HG02970 (cell line): ENCODE measurements at regions not wholly inside any gene's neighbourhood (a gene's known extent, or its start where the extent isn't known, plus 50 kb on each side); places are given as distances from the start of the nearest gene placed in this dataset.
"Not testable (repeated sequence)": the region's sequence is repeated elsewhere in the genome, so short reads cannot be mapped to it uniquely, and the experiment has no call there.

ENCODE experiments used
- ATAC-seq: cut with Tn5 transposase; IDR thresholded peaks from one replicate; pipeline ENCODE4 v1.9.1; 2021; ENCODE audit warnings: mild to moderate bottlenecking, moderate library complexity, moderate number of reproducible peaks; ENCODE audit not compliant: unreplicated experiment, low FRiP score

- not testable (repeated sequence) for ATAC-seq
These were observed 260.1 kb downstream of the MEF2C start for GRCh38 chr5:88622890-88623289.

- ATAC-seq: not testable (repeated sequence)
These were observed 267.2 kb downstream of the MEF2C start for GRCh38 chr5:88615767-88616166.

DNA sequence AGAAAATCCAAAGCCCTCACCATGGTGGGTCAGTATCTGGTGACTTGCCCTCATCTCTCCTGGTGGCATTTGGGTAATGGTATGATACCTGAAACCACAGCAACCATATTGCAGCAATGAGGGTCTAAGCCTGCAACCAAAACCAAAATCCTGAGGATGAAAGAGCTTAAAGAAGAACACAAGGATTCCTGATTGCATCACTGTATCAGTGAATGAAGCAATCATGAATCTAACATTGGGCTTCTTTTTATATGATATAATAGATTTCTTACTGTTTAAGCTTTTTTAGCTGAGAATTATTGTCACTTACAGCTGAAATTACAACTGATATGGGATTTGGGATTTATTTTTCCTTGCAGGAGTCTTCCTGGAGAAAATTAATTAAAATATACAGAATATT lies 269.9 kb downstream of the MEF2C start:
- ATAC-seq: no peak

- ATAC-seq: no peak
These were observed 272.4 kb downstream of the MEF2C start for GRCh38 chr5:88610586-88610985.

GRCh38 chr5:88607492-88607891 lies 275.5 kb downstream of the MEF2C start:
- no peak for ATAC-seq

DNA sequence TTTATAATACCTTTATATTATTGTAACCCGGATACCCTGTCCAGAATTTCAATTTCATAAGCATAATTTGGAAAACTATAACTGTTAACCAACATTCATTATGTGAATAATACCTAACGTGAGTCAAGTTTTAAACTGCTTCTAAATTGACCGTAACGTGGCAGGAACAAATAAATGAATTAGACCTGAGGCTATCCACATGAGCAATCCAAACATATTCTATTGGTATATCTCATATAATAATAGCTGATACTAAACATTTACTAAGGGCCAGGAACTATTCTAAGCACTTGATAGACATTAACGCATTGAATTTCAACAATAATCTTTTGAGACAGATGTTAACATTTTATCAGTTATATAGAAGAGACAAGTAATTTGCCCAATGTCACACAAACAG lies 276.4 kb downstream of the MEF2C start:
- no peak for ATAC-seq

- ATAC-seq: no peak
These were observed 276.8 kb downstream of the MEF2C start for GRCh38 chr5:88606173-88606572.

DNA sequence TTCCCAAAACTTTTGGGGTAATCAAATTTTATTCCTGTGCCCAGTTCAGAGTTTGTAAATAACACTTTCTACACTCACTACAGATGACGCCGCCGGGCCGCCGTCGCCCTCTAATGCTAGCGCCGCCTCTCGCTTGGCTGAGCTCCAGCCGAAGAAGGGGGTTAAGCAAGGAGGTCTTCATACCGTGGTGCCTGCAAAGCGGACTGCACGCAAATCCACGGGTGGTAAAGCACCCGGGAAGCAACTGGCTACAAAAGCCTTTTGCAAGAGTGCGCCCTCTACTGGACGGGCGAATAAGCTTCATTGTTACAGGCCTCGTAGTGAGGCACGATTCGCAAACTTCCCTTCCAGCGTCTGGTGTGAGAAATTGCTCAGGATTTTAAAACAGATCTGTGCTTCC lies 280.4 kb downstream of the MEF2C start:
- ATAC-seq: no peak

- no peak for ATAC-seq
These were observed 288.5 kb downstream of the MEF2C start for GRCh38 chr5:88594441-88594840.

- no peak for ATAC-seq
These were observed 294.4 kb downstream of the MEF2C start for GRCh38 chr5:88588609-88589008.

DNA sequence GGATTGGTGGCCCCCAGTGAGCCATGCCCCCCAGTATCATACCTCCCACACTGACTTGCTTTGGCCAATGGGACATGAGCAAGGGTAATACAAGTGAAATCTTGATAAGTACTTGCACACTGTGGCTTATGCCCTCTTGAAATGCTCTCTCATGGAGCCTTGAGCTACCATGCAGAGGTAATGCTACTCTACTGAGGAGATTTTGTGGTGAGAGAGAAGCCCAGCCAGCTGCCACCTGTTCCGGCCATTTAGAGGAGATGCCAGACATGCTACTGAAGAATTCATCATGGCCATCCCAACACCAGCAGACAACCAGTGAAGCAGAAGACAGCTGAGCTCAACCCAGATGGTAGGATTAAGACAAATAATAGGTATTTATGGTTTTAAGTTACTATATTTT lies 299.5 kb downstream of the MEF2C start:
- no peak for ATAC-seq

DNA sequence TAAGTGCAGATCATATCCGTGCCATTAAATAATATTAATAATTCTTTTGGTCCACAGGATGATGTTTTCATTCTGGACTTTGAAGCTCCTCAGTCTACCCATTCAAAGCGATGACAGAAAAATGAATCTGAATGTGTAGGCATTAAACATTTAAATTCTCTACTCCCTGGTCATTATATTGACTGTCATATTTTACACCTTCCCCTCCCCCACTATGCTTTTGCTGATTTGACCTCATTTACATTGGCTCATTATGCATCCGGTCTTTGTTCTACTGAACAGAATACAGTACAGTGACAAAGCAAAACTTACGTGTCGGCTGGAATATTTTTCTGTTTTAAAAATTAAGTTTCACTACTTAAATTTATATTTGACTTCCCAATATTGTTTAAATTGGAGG lies 289.7 kb upstream of the TMEM161B start:
- ATAC-seq: no peak

DNA sequence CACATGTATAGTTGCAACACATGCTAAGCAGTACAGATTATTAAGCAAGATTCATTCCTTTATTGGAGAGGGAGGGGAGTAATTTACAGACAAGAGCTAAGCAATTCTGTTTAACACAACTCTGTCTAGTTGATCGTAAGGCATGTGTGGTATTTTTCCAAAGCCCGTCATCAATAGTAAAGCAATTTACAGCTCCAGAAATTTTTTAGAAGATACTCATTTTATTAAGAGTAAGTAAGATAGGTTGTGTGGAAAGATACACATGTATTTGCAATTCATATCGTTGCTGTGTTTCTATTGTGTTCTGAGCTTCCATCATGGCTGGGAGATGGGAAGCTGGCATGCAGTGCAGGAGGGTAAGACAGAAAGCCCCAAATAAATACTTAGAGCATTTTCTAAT lies 289.2 kb upstream of the TMEM161B start:
- no peak for ATAC-seq

DNA sequence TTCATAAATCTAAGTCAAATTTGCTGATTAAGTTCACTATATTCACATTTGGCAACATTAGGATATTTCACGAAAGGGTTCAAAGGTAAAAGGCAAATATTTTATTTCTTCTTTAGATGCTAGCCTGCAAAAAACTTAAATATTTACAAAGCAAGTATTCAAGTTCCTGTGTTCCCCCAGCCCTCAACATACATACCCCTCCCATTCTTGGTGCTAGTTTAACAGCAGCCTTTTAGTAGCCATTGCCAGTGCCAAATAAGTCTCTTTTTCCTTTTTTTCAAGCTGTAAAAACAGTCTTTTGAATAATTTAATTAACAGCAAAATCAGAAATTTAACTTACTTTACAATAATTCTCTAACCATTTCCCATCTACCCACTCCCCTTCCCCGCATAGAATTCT lies 288.5 kb upstream of the TMEM161B start:
- no peak for ATAC-seq

DNA sequence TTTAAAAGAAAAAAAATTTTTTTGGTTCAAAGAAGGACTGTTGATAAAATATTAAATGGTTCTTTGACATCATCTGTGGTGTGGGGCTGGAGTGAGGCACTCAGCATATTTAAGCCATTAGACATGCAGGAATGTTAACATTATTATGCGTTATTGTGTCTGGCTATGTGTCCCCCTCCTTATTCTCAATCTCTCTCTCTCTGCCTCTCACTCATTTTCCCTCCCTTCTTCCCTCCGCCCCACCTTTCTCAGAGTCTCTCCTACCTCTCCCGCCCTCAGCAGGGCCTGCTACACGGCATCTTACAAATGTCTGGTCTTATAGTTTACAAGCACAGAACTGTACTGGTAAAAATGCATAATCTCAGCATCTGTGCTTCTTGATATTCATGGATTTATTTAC lies 287.8 kb upstream of the TMEM161B start:
- no peak for ATAC-seq

GRCh38 chr5:88555674-88556073 lies 287.0 kb upstream of the TMEM161B start:
- no peak for ATAC-seq

GRCh38 chr5:88553986-88554385 lies 285.3 kb upstream of the TMEM161B start:
- no peak for ATAC-seq

GRCh38 chr5:88553136-88553875 lies 284.7 kb upstream of the TMEM161B start:
- no peak for ATAC-seq

DNA sequence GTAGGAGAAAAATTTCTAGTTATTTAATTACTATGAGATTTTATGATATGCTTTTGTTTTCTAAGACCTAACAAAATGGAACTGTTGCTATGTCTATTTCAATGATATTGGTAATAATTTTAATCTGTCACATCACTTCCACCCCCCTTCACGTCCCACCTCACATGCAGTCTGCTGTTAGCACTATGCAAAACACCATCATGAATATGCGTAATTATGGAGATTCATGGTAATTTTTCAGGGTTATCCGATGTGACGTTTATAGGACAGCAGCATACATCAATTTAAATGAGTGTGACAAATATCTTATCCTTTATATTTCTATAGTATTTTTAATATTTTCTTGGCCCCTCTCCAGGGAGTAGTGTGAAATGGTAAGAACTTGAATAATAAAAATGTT lies 283.8 kb upstream of the TMEM161B start:
- no peak for ATAC-seq

- no peak for ATAC-seq
These were observed 283.2 kb upstream of the TMEM161B start for GRCh38 chr5:88551724-88552345.

- no peak for ATAC-seq
These were observed 282.1 kb upstream of the TMEM161B start for GRCh38 chr5:88550736-88551135.

DNA sequence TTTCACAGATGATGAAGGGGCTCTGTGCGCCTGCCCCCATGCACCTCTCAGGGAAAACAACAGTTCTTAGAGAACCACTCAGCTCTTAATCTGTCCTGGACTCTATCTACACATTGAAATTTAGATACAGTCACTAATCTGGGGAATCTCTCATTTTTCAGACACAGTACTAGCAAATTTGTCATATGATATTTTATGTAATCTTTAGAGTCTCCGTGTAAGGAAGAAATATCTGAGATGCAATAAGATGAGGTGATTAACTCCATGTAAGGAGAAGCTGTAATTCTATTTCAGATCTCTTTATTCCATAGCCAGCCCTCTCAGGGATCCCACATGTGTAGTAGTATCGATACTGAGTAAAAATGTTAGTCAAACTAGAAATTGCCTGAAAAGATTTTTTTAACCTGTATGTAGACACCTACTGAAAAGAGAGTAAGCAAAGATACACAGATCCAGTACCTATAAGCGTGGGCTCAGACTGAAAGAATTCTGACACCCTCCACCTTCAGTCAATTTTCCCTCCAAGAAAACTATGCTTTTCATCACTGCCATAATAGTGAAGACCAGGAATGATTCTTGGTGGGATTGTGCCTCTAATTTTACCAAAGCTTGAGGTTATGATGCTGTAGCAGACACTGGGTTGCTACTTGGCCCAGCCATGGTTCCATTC lies 279.6 kb upstream of the TMEM161B start:
- ATAC-seq: no peak
